HepG2 (cell line): ENCODE measurements at regions not wholly inside any gene's neighbourhood (a gene's known extent, or its start where the extent isn't known, plus 50 kb on each side); places are given as distances from the start of the nearest gene placed in this dataset.
A peak's percentile ranks its signal among the peaks of the same experiment; 100 is the strongest.

Experiments
- ATAC-seq: fragments of 200-7000 bp; cut with Tn5 transposase; 3 replicates; pipeline ENCODE4 v1.9.1; 2020; ENCODE audit warnings: mild to moderate bottlenecking, moderate library complexity
- BruUV-seq: library from RNA; stranded (reverse); fragments of 400-500 nt; replicated peaks from 2 replicates; lab custom pipeline; 2021; lab: Mats Ljungman, UMichigan
- CTCF ChIA-PET: fragments of 300-600 bp; formaldehyde crosslinking; extraction: SDS; loops from one replicate; lab custom pipeline; 2021; ENCODE audit warnings: low total read pairs, inconsistent platforms, low intra/inter-chr PET ratio; lab: Yijun Ruan, JAX
- POLR2A ChIA-PET: fragments of 350-600 bp; sonication (Branson Sonifier 250); formaldehyde crosslinking; loops from one replicate; lab custom pipeline; 2020; ENCODE audit warnings: antibody characterized with exemption, inconsistent platforms; lab: Yijun Ruan, JAX
- DNase-seq: peaks from one replicate; pipeline ENCODE4 v3.0.0-alpha.2; 2015; ENCODE audit warnings: low spot score
- FAIRE-seq: peaks from 3 replicates; lab custom pipeline; 2011; peaks lifted over from hg19 to GRCh38; lab: Jason Lieb, UNC
- H2AFZ ChIP-seq: one replicate; pipeline ENCODE4 v1.6.1; 2011; ENCODE audit warnings: low read length, inconsistent platforms
- H3K27ac ChIP-seq: fragments of 300-600 bp; 3 replicates; pipeline ENCODE4 v1.8.0; 2011; ENCODE audit warnings: mixed run types, mild to moderate bottlenecking, mixed read lengths, low read length, inconsistent platforms; ENCODE audit not compliant: insufficient read depth; ENCODE audit errors: extremely low read length
- H3K27me3 ChIP-seq, 2 experiments: fragments of 200-600 bp in 1 of 2; 2 replicates in 1 of 2; 3 replicates in 1 of 2; pipeline versions ENCODE4 v1.6.0 to v1.8.0; 2011; ENCODE audit warnings: low read length in 2 of 2, mild to moderate bottlenecking in 2 of 2, moderate library complexity in 2 of 2, inconsistent platforms in 1 of 2; ENCODE audit not compliant: insufficient read depth in 2 of 2, control insufficient read depth in 1 of 2
- H3K36me3 ChIP-seq, 2 experiments: fragments of 200-600 bp in 1 of 2; replicated peaks in 1 of 2; 2 replicates in 1 of 2; 3 replicates in 1 of 2; pipeline versions ENCODE4 v1.5.1 to v1.8.0; 2011; ENCODE audit warnings: low read length in 2 of 2, inconsistent platforms in 1 of 2; ENCODE audit not compliant: insufficient read depth in 2 of 2, control insufficient read depth in 1 of 2
- H3K4me1 ChIP-seq: 2 replicates; pipeline ENCODE4 v1.5.1; 2012; ENCODE audit warnings: low read length, inconsistent platforms; ENCODE audit not compliant: insufficient read depth
- H3K4me2 ChIP-seq: 2 replicates; pipeline ENCODE4 v1.6.0; 2011; ENCODE audit warnings: low read depth, low read length, inconsistent platforms
- H3K4me3 ChIP-seq, 3 experiments: fragments of 200-600 bp in 1 of 3; sonication (generic), shearing (Covaris generic) in 1 of 3; replicated peaks in 1 of 3; 2 replicates each; pipeline ENCODE4 v1.5.1; 2011 to 2016; ENCODE audit warnings: low read length in 3 of 3, inconsistent platforms in 2 of 3, low read depth in 2 of 3, mild to moderate bottlenecking in 2 of 3, control low read depth in 1 of 3, mixed read lengths in 1 of 3; ENCODE audit not compliant: insufficient read depth in 1 of 3
- H3K79me2 ChIP-seq: one replicate; pipeline ENCODE4 v1.6.1; 2011; ENCODE audit warnings: low read length, inconsistent platforms; ENCODE audit not compliant: insufficient read depth
- H3K9ac ChIP-seq: 2 replicates; pipeline ENCODE4 v1.6.0; 2011; ENCODE audit warnings: mild to moderate bottlenecking, low read depth, low read length, inconsistent platforms; ENCODE audit not compliant: insufficient read depth
- H3K9me3 ChIP-seq: 2 replicates; pipeline ENCODE4 v1.5.1; 2012; ENCODE audit warnings: mild to moderate bottlenecking, low read length
- H4K20me1 ChIP-seq: 2 replicates; pipeline ENCODE4 v1.6.0; 2011; ENCODE audit warnings: inconsistent platforms, mild to moderate bottlenecking, low read length, moderate library complexity; ENCODE audit not compliant: insufficient read depth
- ARID3A ChIP-seq: IDR thresholded peaks from 2 replicates; pipeline ENCODE4 v1.6.1; 2012; ENCODE audit warnings: low read depth, low read length, improper control_type of control experiment
- JUNB ChIP-seq: sonication (generic); formaldehyde crosslinking; IDR thresholded peaks from 2 replicates; pipeline ENCODE4 v1.8.0; 2022; ENCODE audit warnings: missing genetic modification reagents, mild to moderate bottlenecking, borderline replicate concordance
- KDM5B ChIP-seq: sonication (generic); formaldehyde crosslinking; IDR thresholded peaks from 2 replicates; pipeline ENCODE4 v1.4.0; 2020; ENCODE audit warnings: missing genetic modification reagents, mild to moderate bottlenecking, borderline replicate concordance
- MAFF ChIP-seq: IDR thresholded peaks from 2 replicates; pipeline ENCODE4 v1.6.1; 2011; ENCODE audit warnings: low read depth, low read length, improper control_type of control experiment
- MAFK ChIP-seq, 2 experiments: IDR thresholded peaks in 1 of 2; conservative IDR thresholded peaks in 1 of 2; 2 replicates each; pipeline ENCODE4 v1.6.1; 2011; ENCODE audit warnings: improper control_type of control experiment in 2 of 2, low read length in 2 of 2
- NFATC3 ChIP-seq: sonication (generic); formaldehyde crosslinking; IDR thresholded peaks from 2 replicates; pipeline ENCODE4 v1.5.1; 2020; ENCODE audit warnings: mild to moderate bottlenecking, missing genetic modification reagents
- ONECUT2 ChIP-seq: sonication (generic); formaldehyde crosslinking; IDR thresholded peaks from 2 replicates; pipeline ENCODE4 v1.4.0; 2020; ENCODE audit warnings: missing genetic modification reagents
- SMAD3 ChIP-seq: sonication (generic); formaldehyde crosslinking; IDR thresholded peaks from 2 replicates; pipeline ENCODE4 v1.4.0; 2020; ENCODE audit warnings: missing genetic modification reagents
- SNAI1 ChIP-seq: sonication (generic); formaldehyde crosslinking; IDR thresholded peaks from 2 replicates; pipeline ENCODE4 v1.5.0; 2020; ENCODE audit warnings: mild to moderate bottlenecking, missing genetic modification reagents, borderline replicate concordance
- ZNF543 ChIP-seq: sonication (generic); formaldehyde crosslinking; IDR thresholded peaks from 2 replicates; pipeline ENCODE4 v1.4.0; 2020; ENCODE audit warnings: mild to moderate bottlenecking, missing genetic modification reagents
- ZNF674 ChIP-seq: sonication (generic); formaldehyde crosslinking; IDR thresholded peaks from 2 replicates; pipeline ENCODE4 v1.5.0; 2020; ENCODE audit warnings: low read depth, mild to moderate bottlenecking, missing genetic modification reagents
- WGBS: methylation state at CpG from one replicate; pipeline ENCODE4 v1.1.6; 2017; ENCODE audit warnings: low lambda C conversion rate; 5-methylcytosine and 5-hydroxymethylcytosine counted together
- in situ Hi-C: cut with HindIII; loops from 2 replicates; pipeline ENCODE4 v1.10.0; 2017; ENCODE audit warnings: low pct_unique_long_range_greater_than_20kb; ENCODE audit not compliant: extremely low pct_ligation_motif_present
- intact Hi-C: fragments of 100-400 bp; cut with micrococcal nuclease; formaldehyde crosslinking; loops from one replicate; pipeline ENCODE4 v1.10.0; 2022; ENCODE audit not compliant: unreplicated experiment
- TF ChIP-seq, protein P1 (sequence below): IDR thresholded peaks from 2 replicates; pipeline ENCODE4 v1.6.1; 2016; ENCODE audit warnings: mild to moderate bottlenecking
- TF ChIP-seq, protein P2 (sequence below): sonication (generic); formaldehyde crosslinking; IDR thresholded peaks from 2 replicates; pipeline ENCODE4 v1.4.0; 2020; ENCODE audit warnings: missing genetic modification reagents, mild to moderate bottlenecking, borderline replicate concordance
- TF ChIP-seq, protein P3 (sequence below): sonication (generic); formaldehyde crosslinking; IDR thresholded peaks from 2 replicates; pipeline ENCODE4 v1.5.0; 2020; ENCODE audit warnings: missing genetic modification reagents

- no peak overlapping the region for H3K27ac ChIP-seq
- POLR2A ChIA-PET: no interaction called here
- 0% methylated on average over 1 of the region's 1 CpG for WGBS
- CTCF ChIA-PET: no interaction called here
- intact Hi-C loops: no loop called here
- no peaks in the 10 kb centered on the region for H3K79me2 ChIP-seq
- no peaks in the 10 kb centered on the region for H3K36me3 ChIP-seq
- ATAC-seq (no peak), DNase-seq (no peak), FAIRE-seq (no peak)
- H3K9ac ChIP-seq: no peak overlapping the region
- BruUV-seq: no TSS peak
- peaks cover 0 to 5% of the 10 kb centered on the region in 2 experiments; a peak in 1 of 5 replicates for H3K27me3 ChIP-seq
- in situ Hi-C loops: no loop called here
- no peak for TF ChIP-seq ZNF543
- TF ChIP-seq MAFK (conservative IDR thresholded peaks at IDR 0.05 in 1 of 2, IDR thresholded peaks at IDR 0.05 in 1 of 2; ENCODE audit: low read length in 2 of 2): peak; percentile 63 to 74
- no peak for TF ChIP-seq ONECUT2 (CRISPR knock-in tag)
- TF ChIP-seq ARID3A: no peak
- TF ChIP-seq JUNB: no peak
- TF ChIP-seq, protein P1, sequence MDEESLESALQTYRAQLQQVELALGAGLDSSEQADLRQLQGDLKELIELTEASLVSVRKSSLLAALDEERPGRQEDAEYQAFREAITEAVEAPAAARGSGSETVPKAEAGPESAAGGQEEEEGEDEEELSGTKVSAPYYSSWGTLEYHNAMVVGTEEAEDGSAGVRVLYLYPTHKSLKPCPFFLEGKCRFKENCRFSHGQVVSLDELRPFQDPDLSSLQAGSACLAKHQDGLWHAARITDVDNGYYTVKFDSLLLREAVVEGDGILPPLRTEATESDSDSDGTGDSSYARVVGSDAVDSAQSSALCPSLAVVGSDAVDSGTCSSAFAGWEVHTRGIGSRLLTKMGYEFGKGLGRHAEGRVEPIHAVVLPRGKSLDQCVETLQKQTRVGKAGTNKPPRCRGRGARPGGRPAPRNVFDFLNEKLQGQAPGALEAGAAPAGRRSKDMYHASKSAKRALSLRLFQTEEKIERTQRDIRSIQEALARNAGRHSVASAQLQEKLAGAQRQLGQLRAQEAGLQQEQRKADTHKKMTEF (CRISPR knock-in tag): no peak
- peak; percentile 54 for TF ChIP-seq MAFF
- TF ChIP-seq NFATC3 (CRISPR knock-in tag): no peak
- TF ChIP-seq, protein P2, sequence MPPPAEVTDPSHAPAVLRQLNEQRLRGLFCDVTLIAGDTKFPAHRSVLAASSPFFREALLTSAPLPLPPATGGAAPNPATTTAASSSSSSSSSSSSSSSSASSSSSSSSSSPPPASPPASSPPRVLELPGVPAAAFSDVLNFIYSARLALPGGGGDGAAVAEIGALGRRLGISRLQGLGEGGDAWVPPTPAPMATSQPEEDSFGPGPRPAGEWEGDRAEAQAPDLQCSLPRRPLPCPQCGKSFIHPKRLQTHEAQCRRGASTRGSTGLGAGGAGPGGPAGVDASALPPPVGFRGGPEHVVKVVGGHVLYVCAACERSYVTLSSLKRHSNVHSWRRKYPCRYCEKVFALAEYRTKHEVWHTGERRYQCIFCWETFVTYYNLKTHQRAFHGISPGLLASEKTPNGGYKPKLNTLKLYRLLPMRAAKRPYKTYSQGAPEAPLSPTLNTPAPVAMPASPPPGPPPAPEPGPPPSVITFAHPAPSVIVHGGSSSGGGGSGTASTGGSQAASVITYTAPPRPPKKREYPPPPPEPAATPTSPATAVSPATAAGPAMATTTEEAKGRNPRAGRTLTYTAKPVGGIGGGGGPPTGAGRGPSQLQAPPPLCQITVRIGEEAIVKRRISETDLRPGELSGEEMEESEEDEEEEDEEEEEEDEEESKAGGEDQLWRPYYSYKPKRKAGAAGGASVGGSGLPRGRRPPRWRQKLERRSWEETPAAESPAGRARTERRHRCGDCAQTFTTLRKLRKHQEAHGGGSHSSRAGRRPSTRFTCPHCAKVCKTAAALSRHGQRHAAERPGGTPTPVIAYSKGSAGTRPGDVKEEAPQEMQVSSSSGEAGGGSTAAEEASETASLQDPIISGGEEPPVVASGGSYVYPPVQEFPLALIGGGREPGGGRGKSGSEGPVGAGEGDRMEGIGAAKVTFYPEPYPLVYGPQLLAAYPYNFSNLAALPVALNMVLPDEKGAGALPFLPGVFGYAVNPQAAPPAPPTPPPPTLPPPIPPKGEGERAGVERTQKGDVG: no peak
- TF ChIP-seq KDM5B: no peak
- TF ChIP-seq SMAD3 (CRISPR knock-in tag): no peak
- TF ChIP-seq, protein P3, sequence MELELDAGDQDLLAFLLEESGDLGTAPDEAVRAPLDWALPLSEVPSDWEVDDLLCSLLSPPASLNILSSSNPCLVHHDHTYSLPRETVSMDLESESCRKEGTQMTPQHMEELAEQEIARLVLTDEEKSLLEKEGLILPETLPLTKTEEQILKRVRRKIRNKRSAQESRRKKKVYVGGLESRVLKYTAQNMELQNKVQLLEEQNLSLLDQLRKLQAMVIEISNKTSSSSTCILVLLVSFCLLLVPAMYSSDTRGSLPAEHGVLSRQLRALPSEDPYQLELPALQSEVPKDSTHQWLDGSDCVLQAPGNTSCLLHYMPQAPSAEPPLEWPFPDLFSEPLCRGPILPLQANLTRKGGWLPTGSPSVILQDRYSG (CRISPR knock-in tag): no peak
- TF ChIP-seq SNAI1: no peak
- TF ChIP-seq ZNF674: no peak
- no peaks in the 10 kb centered on the region for H3K4me1 ChIP-seq
- no peak overlapping the region for H2AFZ ChIP-seq
- no peaks in the 10 kb centered on the region for H4K20me1 ChIP-seq
- H3K4me2 ChIP-seq: no peak overlapping the region
- H3K9me3 ChIP-seq: no peaks in the 10 kb centered on the region
- no peak overlapping the region for H3K4me3 ChIP-seq
Observed at GRCh38 chr1:57747818-57748217, 324.0 kb upstream of the DAB1 start.
